PC-3 (cell line): ENCODE measurements at regions not wholly inside any gene's neighbourhood (a gene's known extent, or its start where the extent isn't known, plus 50 kb on each side); places are given as distances from the start of the nearest gene placed in this dataset.

ENCODE experiments used
- ATAC-seq: fragments of 200-7000 bp; cut with Tn5 transposase; 2 replicates; pipeline ENCODE4 v1.9.1; 2020; ENCODE audit warnings: mild to moderate bottlenecking, moderate library complexity
- BruUV-seq: library from RNA; stranded (reverse); fragments of 400-500 nt; replicated peaks from 2 replicates; lab custom pipeline; 2021; lab: Mats Ljungman, UMichigan
- CTCF ChIA-PET: fragments of 300-600 bp; sonication (Branson Sonifier 250); formaldehyde crosslinking; loops from one replicate; lab custom pipeline; 2022; ENCODE audit warnings: antibody characterized with exemption; lab: Charles Lee
- POLR2A ChIA-PET: fragments of 300-600 bp; sonication (Branson Sonifier 250); formaldehyde crosslinking; loops from one replicate; lab custom pipeline; 2022; ENCODE audit warnings: antibody characterized with exemption; ENCODE audit not compliant: unreplicated experiment; lab: Charles Lee
- DNase-seq: peaks from one replicate; pipeline ENCODE4 v3.0.0-alpha.2; 2015
- H2AFZ ChIP-seq: fragments of 300-600 bp; sonication (generic); 2 replicates; pipeline ENCODE4 v1.6.0; 2016; ENCODE audit warnings: antibody characterized with exemption, low read length
- H3F3A ChIP-seq: fragments of 300-600 bp; sonication (generic); one replicate; pipeline ENCODE4 v1.6.0; 2017; ENCODE audit warnings: antibody characterized with exemption, low read length, control low read depth, mild to moderate bottlenecking; ENCODE audit not compliant: unreplicated experiment
- H3K27ac ChIP-seq: fragments of 300-600 bp; sonication (generic); 2 replicates; pipeline ENCODE4 v1.5.1; 2016; ENCODE audit warnings: mild to moderate bottlenecking, low read length
- H3K27me3 ChIP-seq: fragments of 300-600 bp; sonication (generic); 2 replicates; pipeline ENCODE4 v1.6.1; 2016; ENCODE audit warnings: low read length, mixed read lengths
- H3K36me3 ChIP-seq: fragments of 300-600 bp; sonication (generic); 2 replicates; pipeline ENCODE4 v1.6.1; 2016; ENCODE audit warnings: low read depth, mixed run types, low read length, mixed read lengths
- H3K4me1 ChIP-seq: fragments of 300-600 bp; sonication (generic); 2 replicates; pipeline ENCODE4 v1.5.1; 2016; ENCODE audit warnings: low read length; ENCODE audit not compliant: insufficient read depth
- H3K4me2 ChIP-seq: fragments of 300-600 bp; sonication (generic); 2 replicates; pipeline ENCODE4 v1.6.0; 2016; ENCODE audit warnings: low read length
- H3K4me3 ChIP-seq: fragments of 300-600 bp; sonication (generic); 2 replicates; pipeline ENCODE4 v1.5.1; 2016; ENCODE audit warnings: mild to moderate bottlenecking, low read length, mixed read lengths
- H3K79me2 ChIP-seq: fragments of 300-600 bp; sonication (generic); 2 replicates; pipeline ENCODE4 v1.6.1; 2017; ENCODE audit warnings: low read length, mixed read lengths
- H3K9ac ChIP-seq: fragments of 300-600 bp; sonication (generic); 2 replicates; pipeline ENCODE4 v1.6.0; 2016; ENCODE audit warnings: mild to moderate bottlenecking, low read length
- H3K9me2 ChIP-seq: fragments of 300-600 bp; sonication (generic); replicated peaks from 2 replicates; pipeline ENCODE4 v1.6.1; 2016; ENCODE audit warnings: mixed run types, low read length, mixed read lengths
- H3K9me3 ChIP-seq: fragments of 300-600 bp; sonication (generic); 2 replicates; pipeline ENCODE4 v1.6.1; 2016; ENCODE audit warnings: low read length, mixed read lengths
- H4K20me1 ChIP-seq: fragments of 300-600 bp; sonication (generic); 2 replicates; pipeline ENCODE4 v1.6.1; 2016; ENCODE audit warnings: low read length, mixed read lengths
- EZH2 ChIP-seq: fragments of 300-600 bp; sonication (generic); IDR thresholded peaks from one replicate; pipeline ENCODE4 v1.6.1; 2017; ENCODE audit warnings: antibody characterized with exemption, mild to moderate bottlenecking, low read length; ENCODE audit not compliant: unreplicated experiment
- EZH2phosphoT487 ChIP-seq: fragments of 300-600 bp; sonication (generic); IDR thresholded peaks from 2 replicates; pipeline ENCODE4 v1.6.1; 2018; ENCODE audit warnings: mild to moderate bottlenecking, antibody characterized with exemption, low read length, borderline replicate concordance
- intact Hi-C: fragments of 100-400 bp; cut with micrococcal nuclease; formaldehyde crosslinking; loops from 2 replicates; pipeline ENCODE4 v1.9.0; 2023
- TF ChIP-seq, protein P1 (sequence below): fragments of 300-600 bp; sonication (generic); conservative IDR thresholded peaks from 2 replicates; pipeline ENCODE4 v1.5.1; 2017; ENCODE audit warnings: antibody characterized with exemption, low read depth, mild to moderate bottlenecking, low read length

DNA sequence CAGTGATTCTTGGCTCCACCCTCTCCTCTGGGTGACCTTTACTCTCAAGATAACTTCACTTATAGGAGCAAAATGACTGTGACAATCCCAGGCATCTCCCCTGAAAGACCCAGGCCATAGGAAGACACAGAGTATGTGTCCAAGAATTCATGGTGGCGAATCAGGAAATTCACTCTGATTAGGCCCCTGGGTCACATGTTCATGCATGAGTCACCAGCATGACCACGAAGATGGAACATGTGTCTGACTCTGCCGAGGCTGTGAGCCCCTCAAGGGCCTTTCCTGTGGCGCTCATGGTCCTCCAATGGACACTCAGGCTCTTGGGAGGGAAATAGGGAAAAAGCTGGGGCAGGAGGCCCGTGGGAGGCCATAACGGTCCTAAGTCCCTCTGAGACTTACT, 74.0 kb upstream of the TEX51 start:
- CTCF ChIA-PET = no interaction called here
- Histone ChIP-seq H3F3A (no peaks in the 10 kb centered on the region), H3K4me3 (no peak overlapping the region), H2AFZ (no peak overlapping the region), H3K9ac (no peak overlapping the region), H3K4me1 (no peaks in the 10 kb centered on the region), H3K4me2 (no peak overlapping the region), H3K27ac (no peak overlapping the region), H3K9me3 (no peaks in the 10 kb centered on the region), H3K27me3 (peaks cover 53% of the 10 kb centered on the region), H3K79me2 (no peaks in the 10 kb centered on the region), H4K20me1 (no peaks in the 10 kb centered on the region), H3K36me3 (no peaks in the 10 kb centered on the region), H3K9me2 (no peaks in the 10 kb centered on the region)
- no peak for DNase-seq
- intact Hi-C loops = no loop called here
- TF ChIP-seq, protein P1, sequence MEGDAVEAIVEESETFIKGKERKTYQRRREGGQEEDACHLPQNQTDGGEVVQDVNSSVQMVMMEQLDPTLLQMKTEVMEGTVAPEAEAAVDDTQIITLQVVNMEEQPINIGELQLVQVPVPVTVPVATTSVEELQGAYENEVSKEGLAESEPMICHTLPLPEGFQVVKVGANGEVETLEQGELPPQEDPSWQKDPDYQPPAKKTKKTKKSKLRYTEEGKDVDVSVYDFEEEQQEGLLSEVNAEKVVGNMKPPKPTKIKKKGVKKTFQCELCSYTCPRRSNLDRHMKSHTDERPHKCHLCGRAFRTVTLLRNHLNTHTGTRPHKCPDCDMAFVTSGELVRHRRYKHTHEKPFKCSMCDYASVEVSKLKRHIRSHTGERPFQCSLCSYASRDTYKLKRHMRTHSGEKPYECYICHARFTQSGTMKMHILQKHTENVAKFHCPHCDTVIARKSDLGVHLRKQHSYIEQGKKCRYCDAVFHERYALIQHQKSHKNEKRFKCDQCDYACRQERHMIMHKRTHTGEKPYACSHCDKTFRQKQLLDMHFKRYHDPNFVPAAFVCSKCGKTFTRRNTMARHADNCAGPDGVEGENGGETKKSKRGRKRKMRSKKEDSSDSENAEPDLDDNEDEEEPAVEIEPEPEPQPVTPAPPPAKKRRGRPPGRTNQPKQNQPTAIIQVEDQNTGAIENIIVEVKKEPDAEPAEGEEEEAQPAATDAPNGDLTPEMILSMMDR = no peak
- TF ChIP-seq EZH2phosphoT487 (no peak), EZH2 (no peak)
- POLR2A ChIA-PET = no interaction called here
- no peak for ATAC-seq
- no TSS peak for BruUV-seq

DNA sequence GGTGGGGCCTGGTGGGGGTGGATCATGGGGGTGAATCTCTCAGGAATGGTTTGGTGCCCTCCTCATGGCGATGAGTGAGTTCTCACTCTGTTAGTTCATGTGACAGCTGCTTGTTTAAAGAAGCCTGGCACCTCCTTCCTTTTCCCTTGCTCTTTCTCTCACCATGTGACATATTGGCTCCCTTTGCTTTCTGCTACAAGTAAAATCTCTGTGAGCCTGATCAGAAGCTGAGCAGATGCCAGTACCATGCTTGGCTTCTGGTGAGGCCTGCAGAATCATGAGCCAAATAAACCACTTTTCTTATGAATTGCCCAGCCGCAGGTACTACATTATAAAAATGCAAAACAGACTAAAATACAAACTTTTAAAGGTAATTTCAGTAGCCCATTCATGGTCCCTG, 73.4 kb upstream of the TEX51 start:
- no TSS peak for BruUV-seq
- no peak overlapping the region for H3K27ac ChIP-seq
- no peaks in the 10 kb centered on the region for H4K20me1 ChIP-seq
- no peaks in the 10 kb centered on the region for H3K79me2 ChIP-seq
- intact Hi-C loops = no loop called here
- DNase-seq (no peak), ATAC-seq (no peak)
- H3K36me3 ChIP-seq = no peaks in the 10 kb centered on the region
- no peak overlapping the region for H2AFZ ChIP-seq
- peaks cover 55% of the 10 kb centered on the region for H3K27me3 ChIP-seq
- no peak overlapping the region for H3K9ac ChIP-seq
- H3K9me2 ChIP-seq = no peaks in the 10 kb centered on the region
- TF ChIP-seq, protein P1 = no peak
- TF ChIP-seq EZH2 (no peak), EZH2phosphoT487 (no peak)
- ChIA-PET CTCF (no interaction called here), POLR2A (no interaction called here)
- H3K4me2 ChIP-seq = no peak overlapping the region
- H3K4me3 ChIP-seq = no peak overlapping the region
- H3F3A ChIP-seq = no peaks in the 10 kb centered on the region
- H3K4me1 ChIP-seq = no peaks in the 10 kb centered on the region
- H3K9me3 ChIP-seq = no peaks in the 10 kb centered on the region

DNA sequence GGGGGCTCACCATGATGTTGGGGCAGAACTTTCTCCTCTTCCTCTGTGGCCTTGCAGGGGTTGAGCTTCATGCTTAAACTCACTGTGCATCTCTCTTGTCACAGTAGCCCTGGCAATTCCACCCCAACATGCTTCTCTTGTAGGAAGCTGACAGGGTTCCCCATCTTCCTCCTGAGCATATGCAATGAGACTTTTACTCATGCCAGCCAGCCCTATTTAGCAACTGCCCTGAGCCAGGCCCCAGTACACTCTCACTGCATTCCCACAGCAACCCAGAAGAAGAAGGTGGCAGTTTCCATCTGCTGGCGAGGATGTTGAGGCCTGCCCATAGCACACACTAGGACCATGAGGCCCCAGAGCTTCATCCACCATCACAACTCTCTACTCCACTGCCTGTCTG, 72.2 kb upstream of the TEX51 start:
- no peaks in the 10 kb centered on the region for H3F3A ChIP-seq
- H3K4me2 ChIP-seq = no peak overlapping the region
- peaks cover 46% of the 10 kb centered on the region for H3K27me3 ChIP-seq
- H3K9me3 ChIP-seq = no peaks in the 10 kb centered on the region
- TF ChIP-seq EZH2phosphoT487 (no peak), EZH2 (no peak)
- TF ChIP-seq, protein P1 = no peak
- CTCF ChIA-PET = no interaction called here
- H4K20me1 ChIP-seq = no peaks in the 10 kb centered on the region
- no peak overlapping the region for H3K9ac ChIP-seq
- no peak overlapping the region for H2AFZ ChIP-seq
- H3K9me2 ChIP-seq = no peaks in the 10 kb centered on the region
- H3K36me3 ChIP-seq = no peaks in the 10 kb centered on the region
- no peaks in the 10 kb centered on the region for H3K4me1 ChIP-seq
- no peaks in the 10 kb centered on the region for H3K79me2 ChIP-seq
- no peak for DNase-seq
- H3K27ac ChIP-seq = no peak overlapping the region
- intact Hi-C loops = no loop called here
- no TSS peak for BruUV-seq
- H3K4me3 ChIP-seq = no peak overlapping the region
- no peak for ATAC-seq
- POLR2A ChIA-PET = no interaction called here
